Esophagus squamous epithelium (tissue), 4 donors: ENCODE measurements at regions not wholly inside any gene's neighbourhood (a gene's known extent, or its start where the extent isn't known, plus 50 kb on each side); places are given as distances from the start of the nearest gene placed in this dataset.

Experiments used
- CTCF ChIP-seq, 6 experiments: fragments of 450-650 bp in 4 of 6; fragments of 200-600 bp in 2 of 6; sonication (generic) in 2 of 6; IDR thresholded peaks; one replicate each; pipeline ENCODE4 v1.5.1; 2016 to 2019; ENCODE audit warnings: antibody characterized with exemption in 6 of 6, mild to moderate bottlenecking in 4 of 6, moderate library complexity in 4 of 6
- POLR2A ChIP-seq, 4 donors: fragments of 450-650 bp; IDR thresholded peaks; one replicate each; pipeline ENCODE4 v1.6.1; 2017; ENCODE audit warnings: antibody characterized with exemption in 4 of 4, mild to moderate bottlenecking in 4 of 4, moderate library complexity in 3 of 4

- TF ChIP-seq POLR2A (IDR thresholded peaks at IDR 0.05), result no peak
- TF ChIP-seq CTCF (IDR thresholded peaks at IDR 0.05), result no peak
Observed at GRCh38 chr17:70613681-70614080, 444.3 kb downstream of the KCNJ2 start.
